NCI-H2107 treated with DMSO at 0.1 percent for 48 hours (cell line): ENCODE measurements at regions not wholly inside any gene's neighbourhood (a gene's known extent, or its start where the extent isn't known, plus 50 kb on each side); places are given as distances from the start of the nearest gene placed in this dataset.

Experiments
- DNase-seq: peaks from one replicate; lab custom pipeline; 2025; ENCODE audit not compliant: unreplicated experiment; lab: John Stamatoyannopoulos, UW

DNA sequence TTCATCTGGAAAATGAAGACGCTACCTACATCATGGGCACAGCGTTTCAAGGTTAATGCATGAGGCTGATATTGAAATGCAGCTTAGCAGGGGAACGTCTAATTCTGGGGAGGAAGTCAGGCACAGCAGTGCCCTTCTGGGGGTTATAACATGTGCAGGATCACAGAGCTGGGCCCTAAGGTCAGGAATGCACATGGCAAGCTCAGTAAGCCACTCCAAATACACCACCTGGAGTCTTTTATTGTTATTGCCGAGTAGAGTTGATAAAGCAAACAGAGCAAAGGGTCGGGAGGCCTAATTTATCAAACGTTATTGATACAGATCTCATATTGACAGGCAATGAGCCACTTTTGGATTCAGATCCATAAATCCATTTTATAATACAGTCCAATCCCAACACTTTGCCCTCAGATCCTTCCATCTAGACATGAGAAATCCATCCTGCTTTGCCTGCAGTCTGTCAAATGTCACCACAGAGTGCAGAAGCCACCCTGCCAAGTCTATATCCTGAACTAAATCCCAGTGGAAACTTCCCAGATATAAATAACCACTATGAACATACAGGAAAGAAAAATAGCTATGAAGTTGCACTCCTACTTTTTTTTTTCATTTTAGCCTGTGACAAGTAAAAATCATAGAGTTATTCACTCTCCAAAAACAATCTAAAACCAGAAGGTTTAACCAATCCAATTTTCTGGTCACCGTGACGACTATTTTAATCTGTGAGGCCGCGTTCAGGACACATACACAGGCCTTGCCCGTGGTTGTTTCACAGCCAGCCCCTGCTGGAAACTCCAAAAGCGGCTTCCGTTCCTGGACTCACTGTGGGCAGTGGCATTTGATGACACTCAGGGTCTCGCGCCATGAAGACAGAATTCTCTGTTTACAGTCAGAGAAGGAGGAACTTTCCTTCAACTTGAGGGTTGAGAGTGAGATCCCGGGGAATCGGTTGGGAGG is 335.4 kb downstream of the DHX15 start:
- DNase-seq, result no peak

DNA sequence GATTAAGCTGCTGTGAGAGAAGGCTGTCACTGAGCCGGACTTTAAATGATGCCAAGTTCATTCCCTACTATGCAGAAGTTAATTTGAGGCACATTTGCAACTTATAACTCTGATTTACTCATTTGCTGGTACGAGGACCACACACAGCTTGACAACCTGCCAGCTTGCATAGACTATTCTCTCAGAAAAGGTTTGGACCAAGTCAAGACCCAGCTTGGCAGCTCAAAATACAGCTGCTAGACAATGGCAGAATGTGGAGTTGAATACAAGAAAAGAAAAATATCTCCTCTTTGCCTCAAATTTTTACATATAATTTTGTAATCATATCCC is 338.9 kb downstream of the DHX15 start:
- no peak for DNase-seq

DNA sequence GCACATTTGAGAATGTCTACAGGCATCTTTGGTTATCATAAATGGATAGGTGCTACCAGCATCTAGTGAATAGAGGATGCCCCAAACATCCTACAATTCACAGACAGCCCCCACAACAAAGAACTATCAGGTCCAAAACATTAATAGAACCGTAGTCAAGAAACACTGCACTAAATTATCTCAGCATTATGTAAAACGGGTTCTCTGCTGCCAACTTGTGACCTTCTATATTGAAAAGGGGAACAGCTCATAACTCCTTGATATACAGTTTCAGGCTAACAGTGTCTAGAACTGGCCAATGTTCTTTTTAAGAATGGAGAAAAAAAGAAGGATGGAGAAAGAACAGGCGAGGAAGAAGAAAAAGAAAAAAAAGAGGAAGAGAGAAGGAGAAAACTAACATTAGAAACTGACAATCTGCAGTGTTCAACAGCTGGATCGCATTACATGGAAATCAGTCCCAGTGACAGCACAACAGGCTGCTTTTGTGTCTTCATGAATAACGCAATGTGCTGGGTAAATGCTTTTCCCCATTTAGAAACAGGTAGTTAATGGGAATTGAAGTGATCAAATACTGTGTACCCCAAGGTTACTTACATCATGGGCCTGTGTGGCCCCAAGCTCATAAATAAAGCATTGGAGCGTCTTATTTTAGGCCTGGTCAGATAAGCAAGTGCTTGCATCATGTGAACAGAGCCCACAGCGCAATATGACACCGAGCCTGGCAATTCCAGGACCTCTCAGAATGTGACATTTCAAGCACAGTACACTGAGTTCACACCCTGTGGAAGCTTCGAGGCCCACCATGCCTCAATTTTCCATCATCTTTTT is 339.5 kb downstream of the DHX15 start:
- peak; percentile 26 for DNase-seq

DNA sequence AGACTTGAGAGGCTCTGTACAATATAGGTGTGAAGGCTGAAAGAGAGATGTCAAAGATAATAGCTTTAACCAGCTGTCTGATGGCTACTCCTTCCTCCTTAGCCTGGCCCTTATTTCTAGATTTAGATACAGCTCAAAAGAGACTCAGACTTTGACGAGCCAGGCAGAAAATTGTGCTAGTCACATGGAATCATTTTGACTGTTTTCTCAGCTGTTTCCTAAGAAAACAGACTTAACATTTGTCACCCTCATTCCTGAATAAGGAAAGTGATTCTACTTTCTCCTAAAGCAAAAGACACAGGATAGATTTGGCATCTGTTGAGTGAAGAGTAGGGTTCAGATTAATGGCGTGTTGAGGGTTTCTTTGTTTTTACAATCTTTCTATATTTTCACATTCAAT is 340.7 kb downstream of the DHX15 start:
- no peak for DNase-seq

DNA sequence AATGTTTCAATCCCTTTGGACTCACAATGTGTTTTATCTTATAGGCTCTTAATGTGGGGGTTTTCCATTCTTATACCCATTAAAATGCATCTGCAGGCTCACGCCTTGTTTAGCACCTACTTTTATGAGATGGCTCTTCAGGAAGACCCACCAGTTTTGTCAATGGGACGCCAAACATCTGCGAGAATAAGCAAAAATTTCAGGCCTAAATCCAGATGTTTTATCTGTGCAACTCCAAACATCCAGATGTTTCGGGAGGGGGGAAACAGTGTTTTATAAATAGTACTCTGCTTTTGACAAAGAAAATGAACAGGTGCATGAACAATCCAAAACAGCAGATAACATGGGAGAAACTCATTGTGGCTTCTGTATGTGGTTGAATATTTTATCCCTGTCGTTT is 342.8 kb downstream of the DHX15 start:
- DNase-seq, result no peak

DNA sequence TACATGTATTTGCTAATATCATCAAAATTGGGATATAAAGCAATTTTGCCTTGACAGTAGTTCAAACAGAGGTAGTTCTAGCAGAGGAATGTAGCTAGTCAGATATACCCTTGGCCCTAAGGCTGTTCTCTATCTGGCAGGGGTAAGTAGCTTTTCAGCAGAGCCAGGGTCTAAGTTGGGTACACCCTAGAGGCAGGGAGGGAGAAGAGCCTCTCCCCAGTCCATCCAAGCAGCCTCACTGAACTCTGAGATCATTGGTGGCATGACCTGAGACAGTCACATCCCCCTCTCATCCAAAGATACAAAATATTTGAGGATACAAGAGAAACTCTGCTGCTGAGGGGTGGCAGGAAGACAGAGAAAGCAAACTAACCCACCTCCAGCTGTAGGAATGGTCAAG is 343.7 kb downstream of the DHX15 start:
- no peak for DNase-seq

DNA sequence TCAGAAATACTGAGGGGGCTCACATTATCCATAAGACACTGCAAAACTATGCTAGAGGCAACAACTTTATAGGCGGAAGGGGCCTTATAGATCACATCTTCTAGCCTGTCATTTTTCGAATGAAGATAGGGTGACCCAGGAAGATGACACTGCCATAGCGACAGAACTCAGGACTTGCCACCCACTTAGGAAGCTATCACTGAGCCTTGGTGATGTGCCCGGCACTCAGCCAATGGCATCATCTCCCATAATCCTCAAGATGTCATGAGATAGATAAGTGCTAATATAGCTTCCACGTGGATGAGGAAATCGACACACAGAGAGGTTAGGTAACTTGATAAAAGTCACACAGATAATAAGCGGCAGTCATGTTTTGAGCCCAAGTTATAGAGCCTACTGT is 346.6 kb downstream of the DHX15 start:
- no peak for DNase-seq

DNA sequence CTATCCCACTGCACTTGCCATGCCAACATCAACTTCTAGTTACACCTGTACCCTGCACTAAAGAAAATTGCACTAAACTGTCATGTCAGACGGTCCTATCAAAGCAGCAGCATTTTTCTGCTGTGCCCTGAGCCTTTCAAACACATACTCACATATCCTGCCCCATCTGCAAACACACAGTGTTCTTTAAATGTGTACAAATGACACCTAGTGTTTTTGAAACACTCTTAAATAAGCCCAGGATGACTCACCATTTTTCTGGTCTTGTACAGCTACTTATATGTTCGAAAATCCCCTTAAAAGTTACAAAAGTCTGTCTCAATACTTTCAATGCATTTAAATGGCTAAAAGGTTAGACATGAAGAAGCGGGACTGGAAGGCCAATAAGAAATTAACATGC is 346.7 kb upstream of the PPARGC1A start:
- DNase-seq, result no peak

DNA sequence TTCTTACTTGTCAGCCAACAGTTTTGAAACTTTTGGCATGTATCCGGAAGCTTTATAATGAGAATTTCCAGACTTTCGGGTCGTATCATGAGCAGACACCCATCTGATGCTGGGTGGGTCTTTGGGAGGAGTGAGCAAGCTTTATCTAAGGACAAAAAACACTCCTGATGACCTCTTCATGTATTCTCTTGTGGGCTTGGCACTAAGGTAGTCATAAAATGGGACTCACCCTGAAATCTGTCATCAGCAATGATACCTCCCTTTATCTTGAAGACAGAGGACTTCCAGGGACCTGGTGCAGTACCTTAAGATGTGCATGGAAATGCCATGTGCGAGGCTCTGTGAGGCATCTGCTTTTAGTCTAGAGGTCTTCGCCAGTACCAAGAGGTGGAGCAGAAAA is 346.3 kb upstream of the PPARGC1A start:
- no peak for DNase-seq

DNA sequence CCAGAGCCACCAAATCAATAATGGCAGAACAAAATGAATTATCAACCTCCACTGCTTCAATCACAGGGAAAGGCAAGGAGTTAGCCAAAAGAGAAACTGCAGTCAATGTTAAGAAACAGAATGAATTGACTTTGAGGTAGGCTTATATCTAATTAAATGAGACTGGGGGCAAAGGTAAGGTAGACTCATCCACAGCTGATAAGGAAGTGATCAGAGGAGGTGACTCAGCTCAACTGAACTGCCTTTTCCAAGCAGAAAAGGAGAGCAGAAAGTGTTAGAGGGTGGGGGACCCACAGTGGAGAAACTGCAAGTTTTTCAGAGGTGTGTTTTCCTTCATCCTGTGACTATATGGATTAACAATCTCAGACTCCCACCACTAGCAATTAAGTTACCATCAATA is 345.8 kb upstream of the PPARGC1A start:
- no peak for DNase-seq

DNA sequence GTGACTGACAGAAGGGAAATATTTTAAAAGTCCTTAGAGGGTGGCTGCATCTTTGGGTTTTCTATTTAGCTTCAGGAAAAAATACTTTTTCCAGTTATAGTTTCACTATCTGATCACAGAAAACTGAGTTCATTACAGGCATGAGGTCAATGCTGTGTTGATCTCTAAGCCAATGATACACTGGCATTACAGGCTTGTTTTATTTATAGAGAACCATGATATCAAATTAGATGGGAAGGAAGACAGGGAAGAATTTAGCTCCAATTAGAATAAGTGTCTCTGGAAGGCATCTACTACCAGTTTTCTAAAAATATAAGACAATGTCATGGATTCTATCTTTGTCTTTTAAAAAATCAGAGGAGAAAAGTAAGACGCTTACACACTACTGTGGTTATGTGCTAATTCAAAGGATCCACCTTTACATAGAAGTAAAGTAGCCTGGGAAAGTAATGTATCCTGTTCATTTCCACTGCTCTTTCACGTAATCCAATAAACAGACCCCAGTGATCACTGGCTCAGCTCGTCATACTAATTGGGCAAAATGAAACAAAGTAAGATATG is 344.5 kb upstream of the PPARGC1A start:
- no peak for DNase-seq

DNA sequence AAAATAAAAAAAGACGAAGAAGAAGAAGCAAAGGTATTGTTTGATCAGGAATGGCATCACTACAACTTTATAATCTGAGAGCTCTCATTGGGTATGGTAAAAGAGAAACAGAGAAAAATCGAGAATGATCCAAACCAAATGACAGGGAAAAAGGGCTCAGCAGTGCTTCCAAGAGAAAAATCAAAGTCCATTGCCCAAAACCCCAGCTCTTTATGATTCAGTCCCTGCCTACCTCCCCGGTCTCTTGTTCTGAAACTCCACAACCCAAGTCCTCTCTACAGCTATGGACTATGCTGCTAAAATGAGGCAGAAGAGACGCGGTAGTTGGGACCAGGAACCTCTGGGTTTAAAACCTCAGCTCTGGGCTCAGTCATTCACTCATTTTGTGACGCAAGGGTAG is 341.1 kb upstream of the PPARGC1A start:
- DNase-seq, result no peak

DNA sequence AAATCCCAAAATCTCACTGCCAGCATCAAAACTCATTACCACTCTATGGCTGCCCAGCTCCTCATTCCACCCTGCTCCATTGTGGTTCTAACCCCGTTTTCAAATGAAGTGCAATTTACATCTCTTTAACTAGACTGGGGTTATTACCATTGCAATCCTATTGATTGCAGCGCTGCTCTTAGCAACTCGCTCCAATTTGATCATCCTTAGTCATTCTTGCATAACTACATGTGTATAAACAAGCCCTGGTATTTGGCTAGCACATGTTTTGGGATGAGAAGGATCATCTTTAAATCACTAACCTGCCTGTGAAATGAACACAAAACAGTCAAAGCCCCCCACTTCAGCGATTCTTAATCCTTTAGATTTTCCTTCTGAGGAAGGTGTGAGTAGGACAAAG is 340.1 kb upstream of the PPARGC1A start:
- DNase-seq, result no peak

DNA sequence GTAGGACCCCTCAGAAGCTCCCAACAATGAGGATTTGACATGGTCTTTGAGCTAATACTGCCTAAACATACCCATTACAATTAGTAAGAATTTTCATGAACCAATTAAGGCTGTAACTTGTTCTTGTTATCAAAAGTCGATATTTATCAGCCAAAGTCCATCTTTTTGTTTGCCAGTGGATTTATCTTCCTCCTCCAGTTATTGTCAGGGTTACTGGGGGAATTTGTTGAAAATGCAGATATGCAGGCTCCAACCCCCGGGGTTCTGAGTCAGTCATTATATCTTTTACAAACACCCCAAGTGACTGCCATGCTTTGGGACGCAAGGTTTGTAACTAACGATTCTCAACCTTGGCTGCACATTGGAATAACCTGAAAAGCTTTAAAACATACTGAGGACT is 338.8 kb upstream of the PPARGC1A start:
- DNase-seq, result no peak

DNA sequence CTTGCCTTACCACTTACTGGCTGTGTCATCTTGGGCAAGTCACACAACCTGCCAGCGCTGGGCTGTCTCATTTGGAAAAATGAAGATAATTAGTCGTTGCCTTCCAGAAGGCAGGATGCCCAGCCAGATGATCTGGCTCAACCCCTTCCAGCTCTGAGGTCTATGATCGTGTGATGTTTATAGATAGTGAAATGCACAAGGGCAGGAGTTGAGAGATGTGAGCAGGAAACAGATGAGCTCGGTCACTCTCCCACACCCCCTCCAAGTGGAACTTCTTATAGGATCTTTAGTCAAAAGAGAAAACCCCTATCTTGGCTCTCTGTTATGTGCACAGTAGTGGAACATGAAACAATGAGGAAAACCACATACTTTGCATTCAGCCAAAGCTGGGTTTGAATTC is 336.8 kb upstream of the PPARGC1A start:
- no peak for DNase-seq

DNA sequence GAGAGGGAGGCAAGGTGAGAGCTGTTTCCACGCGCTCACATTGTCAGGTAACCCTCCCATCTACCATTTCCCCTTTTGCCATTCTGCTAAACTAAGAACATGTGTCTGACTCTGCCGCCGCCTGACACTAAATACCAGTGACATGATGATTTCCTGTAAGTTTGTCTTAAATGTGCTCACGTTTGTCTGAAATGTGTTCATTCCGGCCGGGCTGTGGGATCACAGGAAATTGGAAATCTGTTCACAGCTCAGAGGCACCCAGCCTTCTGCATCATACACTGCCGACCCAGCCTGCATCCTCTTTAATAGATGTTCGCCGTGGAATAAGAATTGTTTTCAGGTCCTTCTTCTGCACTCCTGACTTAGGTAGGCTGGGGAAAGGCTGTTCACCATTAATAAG is 336.2 kb upstream of the PPARGC1A start:
- no peak for DNase-seq

DNA sequence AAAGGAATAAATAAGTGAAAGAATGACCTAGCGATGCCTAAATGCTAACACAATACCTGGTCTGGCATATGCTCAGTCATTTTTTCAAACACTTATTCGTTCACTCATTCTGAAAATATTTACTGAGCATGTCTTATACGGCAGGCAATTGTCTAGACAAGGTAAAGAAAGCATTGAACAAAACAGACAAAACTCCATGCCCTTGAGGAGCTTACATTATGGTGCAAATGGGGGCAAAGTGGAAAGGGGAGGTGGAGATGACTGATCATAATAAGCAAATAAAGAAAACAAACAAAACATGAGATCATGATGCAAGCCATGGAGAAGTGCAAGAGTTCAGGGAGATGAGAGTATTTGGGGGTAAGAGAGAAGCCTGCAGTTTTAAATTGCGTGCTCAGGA is 334.6 kb upstream of the PPARGC1A start:
- no peak for DNase-seq

DNA sequence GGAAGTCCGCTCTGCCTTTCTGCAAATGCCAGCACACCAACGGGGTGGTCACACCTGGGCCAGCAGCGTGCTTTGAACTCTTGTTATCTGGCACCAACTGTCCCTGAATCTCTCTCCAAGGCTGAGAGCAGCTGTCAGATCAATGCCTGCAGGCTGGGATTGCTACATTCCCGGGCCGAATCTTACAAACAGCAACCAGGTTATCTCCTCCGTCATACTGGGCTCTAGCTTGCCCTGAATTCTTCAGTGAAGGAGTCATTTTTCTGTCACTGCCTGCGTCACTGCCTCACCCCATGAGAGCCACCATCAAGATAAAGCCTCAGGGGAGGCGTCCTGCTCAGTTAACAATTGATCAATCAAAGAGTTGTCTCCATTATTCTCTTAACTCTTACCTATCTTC is 329.4 kb upstream of the PPARGC1A start:
- DNase-seq, result no peak

DNA sequence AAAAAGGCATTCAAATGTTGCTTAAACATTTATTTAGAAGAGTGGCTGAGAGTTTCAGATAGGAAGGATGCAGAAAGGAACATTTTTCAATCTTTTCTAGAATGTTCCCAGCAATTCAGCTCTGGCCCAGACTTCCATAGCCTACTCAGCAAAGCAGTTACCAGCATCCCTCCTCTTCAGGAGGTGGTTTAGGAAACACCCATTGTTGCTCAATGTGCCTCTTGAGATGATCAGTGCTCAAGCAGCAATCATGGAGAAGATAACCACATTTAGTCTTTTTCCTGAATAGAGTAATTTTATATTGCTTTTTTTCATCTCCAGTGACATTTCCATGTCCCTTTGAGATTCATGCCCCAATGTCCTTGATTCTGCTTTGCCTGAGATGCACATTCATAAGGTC is 328.7 kb upstream of the PPARGC1A start:
- DNase-seq, result no peak

DNA sequence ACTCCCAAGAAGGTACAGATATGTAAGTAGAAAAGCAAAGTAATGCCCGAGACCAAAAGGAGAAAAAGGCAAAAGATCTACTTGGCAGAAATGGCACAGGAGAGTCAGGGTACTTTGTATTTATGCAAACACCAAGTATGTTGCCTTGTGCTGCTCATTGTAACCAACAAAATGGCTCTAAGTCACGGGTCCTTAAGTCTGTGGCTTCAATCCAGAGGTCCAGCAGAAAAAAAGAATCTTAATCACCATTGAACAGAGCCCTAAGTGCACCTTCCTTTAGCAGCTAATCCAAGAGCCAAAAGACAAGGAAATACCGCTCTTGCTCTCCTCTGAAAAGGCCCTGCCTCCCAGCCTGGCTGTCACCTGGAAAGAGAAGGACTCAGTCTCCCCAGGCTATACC is 324.9 kb upstream of the PPARGC1A start:
- no peak for DNase-seq

DNA sequence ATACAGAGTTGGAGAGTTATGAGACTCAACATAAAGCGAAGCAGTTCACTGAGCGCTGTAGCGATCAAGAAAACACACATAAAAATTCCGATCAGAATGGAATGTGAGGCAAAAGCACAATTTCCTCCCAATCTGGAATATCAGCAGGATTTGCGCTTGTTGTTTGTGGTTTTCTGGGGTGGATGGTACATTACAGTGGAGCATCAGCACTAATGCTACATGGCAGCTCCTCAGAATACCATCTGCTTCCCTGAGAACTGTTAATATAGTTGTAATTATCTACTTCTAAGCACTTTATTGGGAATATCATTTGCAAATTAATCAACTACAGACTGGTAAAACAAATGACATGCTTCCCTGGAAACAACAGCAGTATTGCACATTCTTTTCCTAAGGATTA is 324.1 kb upstream of the PPARGC1A start:
- DNase-seq, result no peak

DNA sequence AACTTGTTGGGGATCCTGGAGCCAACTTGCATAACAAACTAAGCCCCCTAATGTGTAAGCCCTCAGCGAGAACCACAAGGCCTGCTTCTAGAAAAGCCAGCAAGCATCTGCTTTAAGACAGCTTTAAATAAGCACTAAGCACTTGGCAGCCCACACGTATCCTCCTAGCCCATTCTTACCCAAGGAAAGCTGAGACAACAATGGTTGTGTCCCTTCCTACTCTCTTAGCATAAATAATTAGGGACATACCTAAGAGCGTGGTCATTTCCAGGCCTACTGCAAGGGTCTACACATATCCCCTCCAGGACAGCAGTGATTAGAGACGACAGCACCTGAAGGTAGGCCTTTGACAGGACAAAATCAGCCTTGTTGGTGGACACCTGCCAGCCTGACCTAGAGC is 322.8 kb upstream of the PPARGC1A start:
- no peak for DNase-seq
